Mesendoderm (in vitro differentiated cells): ENCODE measurements at regions not wholly inside any gene's neighbourhood (a gene's known extent, or its start where the extent isn't known, plus 50 kb on each side); places are given as distances from the start of the nearest gene placed in this dataset.
A peak's percentile ranks its signal among the peaks of the same experiment; 100 is the strongest.

Source experiments
- DNase-seq: peaks from one replicate; pipeline ENCODE4 v3.0.0; 2013
- H2AK5ac ChIP-seq: 2 replicates; pipeline ENCODE4 v1.6.1; 2013; ENCODE audit warnings: low read length, inconsistent platforms
- H2BK120ac ChIP-seq: 2 replicates; pipeline ENCODE4 v1.6.1; 2013; ENCODE audit warnings: low read depth, mild to moderate bottlenecking, low read length, moderate library complexity, mixed read lengths
- H2BK15ac ChIP-seq: replicated peaks from 2 replicates; pipeline ENCODE4 v1.6.1; 2013; ENCODE audit warnings: low read depth, mild to moderate bottlenecking, moderate library complexity
- H2BK5ac ChIP-seq: 2 replicates; pipeline ENCODE4 v1.6.1; 2013; ENCODE audit warnings: low read length, inconsistent platforms
- H3K18ac ChIP-seq: 2 replicates; pipeline ENCODE4 v1.6.1; 2013; ENCODE audit warnings: mild to moderate bottlenecking, low read length, mixed read lengths
- H3K23ac ChIP-seq: one replicate; pipeline ENCODE4 v1.6.1; 2013; ENCODE audit warnings: low read length
- H3K27ac ChIP-seq: 2 replicates; pipeline ENCODE4 v1.5.1; 2013; ENCODE audit warnings: low read depth, mild to moderate bottlenecking, inconsistent platforms, low read length, moderate library complexity
- H3K27me3 ChIP-seq: 2 replicates; pipeline ENCODE4 v1.6.1; 2013; ENCODE audit warnings: low read length, control low read depth, mild to moderate bottlenecking, inconsistent platforms; ENCODE audit not compliant: insufficient read depth, poor library complexity
- H3K36me3 ChIP-seq: 2 replicates; pipeline ENCODE4 v1.6.1; 2013; ENCODE audit warnings: low read length, inconsistent platforms; ENCODE audit not compliant: control insufficient read depth, insufficient read depth
- H3K4ac ChIP-seq: one replicate; pipeline ENCODE4 v1.6.1; 2013; ENCODE audit warnings: low read depth, mild to moderate bottlenecking, low read length, moderate library complexity
- H3K4me1 ChIP-seq: 2 replicates; pipeline ENCODE4 v1.6.1; 2013; ENCODE audit warnings: low read depth, low read length, inconsistent platforms; ENCODE audit not compliant: control insufficient read depth
- H3K4me2 ChIP-seq: 2 replicates; pipeline ENCODE4 v1.6.1; 2013; ENCODE audit warnings: low read length
- H3K4me3 ChIP-seq: 2 replicates; pipeline ENCODE4 v1.5.1; 2013; ENCODE audit warnings: mild to moderate bottlenecking, low read length
- H3K56ac ChIP-seq: one replicate; pipeline ENCODE4 v1.6.1; 2013; ENCODE audit warnings: low read length
- H3K79me1 ChIP-seq: 2 replicates; pipeline ENCODE4 v1.6.1; 2013; ENCODE audit warnings: low read length, inconsistent platforms
- H3K79me2 ChIP-seq: 2 replicates; pipeline ENCODE4 v1.6.1; 2013; ENCODE audit warnings: mild to moderate bottlenecking, low read length; ENCODE audit not compliant: control insufficient read depth, insufficient read depth
- H3K9ac ChIP-seq: 2 replicates; pipeline ENCODE4 v1.6.1; 2013; ENCODE audit warnings: low read length, inconsistent platforms
- H4K5ac ChIP-seq: one replicate; pipeline ENCODE4 v1.6.1; 2013; ENCODE audit warnings: low read length
- H4K8ac ChIP-seq: one replicate; pipeline ENCODE4 v1.6.1; 2013; ENCODE audit warnings: low read depth, mild to moderate bottlenecking, control low read depth, low read length, moderate library complexity
- WGBS: extraction: QIAGEN DNeasy Blood & Tissue Kit; methylation state at CpG from one replicate; pipeline ENCODE4 v1.1.7; 2013; ENCODE audit warnings: low lambda C conversion rate, missing lambda C conversion rate; ENCODE audit not compliant: insufficient coverage; ENCODE audit errors: extremely low coverage; 5-methylcytosine and 5-hydroxymethylcytosine counted together

- Histone ChIP-seq H3K18ac (no peak overlapping the region), H2BK15ac (no peak overlapping the region), H3K23ac (no peak overlapping the region), H3K9ac (no peak overlapping the region), H3K4ac (no peak overlapping the region), H3K36me3 (no peaks in the 10 kb centered on the region), H4K5ac (no peak overlapping the region), H3K4me3 (no peak overlapping the region), H3K79me2 (no peaks in the 10 kb centered on the region), H2BK5ac (no peak overlapping the region), H3K4me1 (no peaks in the 10 kb centered on the region), H2AK5ac (no peak overlapping the region), H4K8ac (no peak overlapping the region), H2BK120ac (no peak overlapping the region), H3K4me2 (no peak overlapping the region), H3K27ac (no peak overlapping the region), H3K56ac (no peak overlapping the region), H3K79me1 (no peaks in the 10 kb centered on the region), H3K27me3 (no peaks in the 10 kb centered on the region)
- DNase-seq: no peak
- no CpG with 5 or more reads among the region's 3 CpGs for WGBS
These were observed 343.5 kb downstream of the PDCD6IP start for GRCh38 chr3:34141841-34142337.

DNA sequence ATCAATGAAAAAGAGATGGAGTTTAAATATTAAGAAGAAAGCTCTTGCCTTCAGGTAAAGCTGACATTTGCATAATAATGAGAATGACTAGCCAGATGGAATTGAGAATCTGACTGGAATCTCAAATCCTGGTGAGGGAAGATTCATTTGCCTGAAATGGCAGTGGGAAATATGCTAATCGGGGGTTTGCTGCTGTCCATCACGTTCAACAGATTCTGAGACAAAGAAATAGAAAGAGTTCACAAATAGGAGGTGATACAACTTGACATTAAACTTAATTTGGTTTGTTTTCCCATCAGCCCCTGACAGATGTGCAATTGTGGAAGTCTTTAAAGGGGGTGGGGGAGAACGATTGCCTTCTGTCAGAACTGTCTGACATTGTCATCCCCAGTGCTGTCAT, 347.4 kb downstream of the PDCD6IP start:
- no peak overlapping the region for H3K4me3 ChIP-seq
- no peak overlapping the region for H4K8ac ChIP-seq
- no peak overlapping the region for H2AK5ac ChIP-seq
- DNase-seq: no peak
- H3K9ac ChIP-seq: no peak overlapping the region
- H3K27ac ChIP-seq: no peak overlapping the region
- H3K18ac ChIP-seq: no peak overlapping the region
- no peak overlapping the region for H3K56ac ChIP-seq
- H2BK15ac ChIP-seq: no peak overlapping the region
- no peak overlapping the region for H2BK120ac ChIP-seq
- no peak overlapping the region for H3K23ac ChIP-seq
- no CpG with 5 or more reads among the region's 3 CpGs for WGBS
- no peaks in the 10 kb centered on the region for H3K4me1 ChIP-seq
- H3K79me1 ChIP-seq: no peaks in the 10 kb centered on the region
- H3K4ac ChIP-seq: no peak overlapping the region
- H3K79me2 ChIP-seq: no peaks in the 10 kb centered on the region
- H3K27me3 ChIP-seq: no peaks in the 10 kb centered on the region
- H3K36me3 ChIP-seq: no peaks in the 10 kb centered on the region
- no peak overlapping the region for H4K5ac ChIP-seq
- H2BK5ac ChIP-seq: no peak overlapping the region
- no peak overlapping the region for H3K4me2 ChIP-seq

GRCh38 chr3:34146596-34146995, 348.2 kb downstream of the PDCD6IP start:
- Histone ChIP-seq H3K79me1 (no peaks in the 10 kb centered on the region), H3K27ac (no peak overlapping the region), H2BK120ac (no peak overlapping the region), H3K23ac (no peak overlapping the region), H3K79me2 (no peaks in the 10 kb centered on the region), H3K4ac (no peak overlapping the region), H3K4me2 (no peak overlapping the region), H2BK15ac (no peak overlapping the region), H2AK5ac (no peak overlapping the region), H3K36me3 (no peaks in the 10 kb centered on the region), H4K8ac (no peak overlapping the region), H2BK5ac (no peak overlapping the region), H3K27me3 (no peaks in the 10 kb centered on the region), H3K56ac (no peak overlapping the region), H3K4me1 (no peaks in the 10 kb centered on the region), H3K18ac (no peak overlapping the region), H3K9ac (no peak overlapping the region), H4K5ac (no peak overlapping the region), H3K4me3 (no peak overlapping the region)
- no peak for DNase-seq

GRCh38 chr3:34150992-34151391, 352.6 kb downstream of the PDCD6IP start:
- H3K56ac ChIP-seq: no peak overlapping the region
- no CpG with 5 or more reads among the region's 3 CpGs for WGBS

DNA sequence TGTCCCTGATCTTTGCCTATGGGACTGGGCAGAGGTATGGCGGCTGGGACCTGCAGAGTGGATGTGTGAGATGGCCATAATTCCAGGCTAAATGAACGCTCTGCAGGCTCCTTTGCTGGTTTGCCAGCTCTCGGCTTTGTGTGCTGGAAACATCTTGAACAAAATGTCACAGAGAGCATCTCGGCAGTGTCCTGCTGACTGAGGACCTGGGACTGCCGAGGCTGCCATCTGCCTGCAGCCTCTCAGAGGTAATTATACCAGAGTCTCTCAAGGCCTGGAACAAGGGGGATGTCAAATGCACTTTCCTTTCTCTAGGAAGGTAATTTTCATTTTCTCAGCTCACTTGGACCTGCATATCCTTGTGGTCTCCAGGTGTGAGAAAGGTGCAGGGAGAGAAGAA, 354.2 kb downstream of the PDCD6IP start:
- no peak overlapping the region for H2BK120ac ChIP-seq
- H3K18ac ChIP-seq: no peak overlapping the region
- H2AK5ac ChIP-seq: no peak overlapping the region
- no peak overlapping the region for H2BK15ac ChIP-seq
- no peak overlapping the region for H3K56ac ChIP-seq
- H3K27me3 ChIP-seq: no peaks in the 10 kb centered on the region
- WGBS: no CpG with 5 or more reads among the region's 5 CpGs
- no peak for DNase-seq
- no peak overlapping the region for H3K9ac ChIP-seq
- H2BK5ac ChIP-seq: no peak overlapping the region
- H3K36me3 ChIP-seq: no peaks in the 10 kb centered on the region
- H3K79me2 ChIP-seq: no peaks in the 10 kb centered on the region
- no peak overlapping the region for H3K4me2 ChIP-seq
- H4K8ac ChIP-seq: no peak overlapping the region
- H3K27ac ChIP-seq: no peak overlapping the region
- H3K4me1 ChIP-seq: no peaks in the 10 kb centered on the region
- no peak overlapping the region for H3K4ac ChIP-seq
- H3K79me1 ChIP-seq: no peaks in the 10 kb centered on the region
- H4K5ac ChIP-seq: no peak overlapping the region
- no peak overlapping the region for H3K4me3 ChIP-seq
- no peak overlapping the region for H3K23ac ChIP-seq

More at GRCh38 chr3:34150992-34151391, 352.6 kb downstream of the PDCD6IP start:
- no peak for DNase-seq
- H3K4me2 ChIP-seq: no peak overlapping the region
- H2BK15ac ChIP-seq: no peak overlapping the region
- no peak overlapping the region for H3K23ac ChIP-seq
- no peak overlapping the region for H2BK120ac ChIP-seq
- H2AK5ac ChIP-seq: no peak overlapping the region
- H2BK5ac ChIP-seq: no peak overlapping the region
- H3K36me3 ChIP-seq: no peaks in the 10 kb centered on the region
- no peak overlapping the region for H3K4ac ChIP-seq
- no peaks in the 10 kb centered on the region for H3K27me3 ChIP-seq
- H3K4me1 ChIP-seq: no peaks in the 10 kb centered on the region
- no peak overlapping the region for H4K5ac ChIP-seq
- no peak overlapping the region for H4K8ac ChIP-seq
- H3K27ac ChIP-seq: no peak overlapping the region
- no peak overlapping the region for H3K18ac ChIP-seq
- H3K4me3 ChIP-seq: no peak overlapping the region
- H3K79me1 ChIP-seq: no peaks in the 10 kb centered on the region
- no peak overlapping the region for H3K9ac ChIP-seq
- no peaks in the 10 kb centered on the region for H3K79me2 ChIP-seq

DNA sequence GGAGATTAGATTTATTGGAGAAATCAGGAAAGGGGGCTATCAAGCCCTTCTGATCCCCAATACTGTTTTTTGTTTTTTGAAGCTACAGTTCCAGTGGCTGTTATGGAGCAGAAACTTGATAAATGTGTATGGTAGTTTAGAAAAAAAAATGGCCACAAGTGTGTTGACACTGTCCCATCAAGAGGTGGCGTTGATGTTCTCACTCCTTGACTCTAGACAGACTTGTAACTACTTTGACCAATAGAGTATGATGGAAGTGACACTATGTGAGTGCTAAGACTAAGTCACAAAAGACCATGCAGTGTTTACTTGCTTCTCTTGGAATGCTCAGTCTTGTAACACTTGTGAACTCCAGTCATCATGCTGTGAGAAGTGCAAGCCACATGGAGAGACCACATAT, 356.7 kb downstream of the PDCD6IP start:
- no peaks in the 10 kb centered on the region for H3K36me3 ChIP-seq
- no peaks in the 10 kb centered on the region for H3K27me3 ChIP-seq
- no peak overlapping the region for H3K4me2 ChIP-seq
- no peak overlapping the region for H3K18ac ChIP-seq
- H3K23ac ChIP-seq: no peak overlapping the region
- no peak overlapping the region for H4K5ac ChIP-seq
- no peak overlapping the region for H3K9ac ChIP-seq
- no peaks in the 10 kb centered on the region for H3K4me1 ChIP-seq
- H2BK5ac ChIP-seq: no peak overlapping the region
- no peak overlapping the region for H3K56ac ChIP-seq
- peak; percentile 2 for DNase-seq
- H4K8ac ChIP-seq: no peak overlapping the region
- no peak overlapping the region for H2BK120ac ChIP-seq
- no peak overlapping the region for H2AK5ac ChIP-seq
- H3K79me1 ChIP-seq: no peaks in the 10 kb centered on the region
- no peak overlapping the region for H3K4me3 ChIP-seq
- no peak overlapping the region for H3K27ac ChIP-seq
- H2BK15ac ChIP-seq: no peak overlapping the region
- WGBS: no CpG with 5 or more reads among the region's 1 CpG
- no peaks in the 10 kb centered on the region for H3K79me2 ChIP-seq
- no peak overlapping the region for H3K4ac ChIP-seq
